ENCODE measurements at regions not wholly inside any gene's neighbourhood (a gene's known extent, or its start where the extent isn't known, plus 50 kb on each side); places are given as distances from the start of the nearest gene placed in this dataset.

DNA sequence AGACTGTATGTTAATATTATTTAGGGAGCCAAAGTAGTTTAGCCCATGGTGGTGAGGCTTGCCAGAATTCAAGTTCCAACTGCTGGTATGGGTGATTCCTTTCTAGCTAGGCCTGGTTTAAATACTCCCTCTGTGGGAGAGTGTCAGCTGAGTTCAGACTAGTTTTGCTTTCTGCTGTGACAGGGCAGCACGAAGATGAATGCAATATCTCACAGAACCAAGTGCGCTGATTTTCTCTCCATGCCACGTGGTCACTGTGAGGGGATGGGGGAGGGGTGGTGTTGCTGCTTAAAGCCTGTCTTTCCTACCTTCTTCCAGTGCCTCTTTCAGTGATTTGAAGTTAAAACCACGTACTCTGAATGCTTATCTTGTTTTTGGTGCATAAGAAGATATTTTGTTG, 445.7 kb upstream of the CXorf51B start:
- POLR2A ChIA-PET (ENCODE audit: unreplicated experiment) = no interaction called here

DNA sequence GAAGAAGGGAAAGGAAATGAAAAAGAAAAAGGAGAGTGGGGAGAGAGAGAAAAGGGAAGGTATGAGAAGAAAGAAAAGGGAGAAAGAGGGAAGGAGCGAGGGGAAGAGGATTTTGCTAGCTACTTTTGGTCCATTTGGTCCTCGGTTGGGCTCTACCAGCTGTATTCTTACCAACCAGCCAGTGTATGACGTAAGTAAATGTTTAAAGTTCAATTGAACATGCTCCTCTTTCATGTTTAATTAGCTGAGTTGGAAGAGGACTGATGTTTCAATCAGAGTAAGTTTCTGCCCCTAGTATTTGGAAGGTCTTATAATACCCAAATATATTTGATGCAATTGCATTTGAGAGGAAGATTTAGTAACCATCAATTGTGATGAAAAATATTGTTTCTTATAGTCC, 424.0 kb upstream of the CXorf51B start:
- no peak for ATAC-seq

More for the DNA sequence above, 445.7 kb upstream of the CXorf51B start:
- no peaks in the 10 kb centered on the region for H3K4me1 ChIP-seq (ENCODE audit: insufficient read depth, low read length)
- TF ChIP-seq EZH2 (IDR thresholded peaks at IDR 0.05; ENCODE audit: low read length, unreplicated experiment) = no peak
- no peak for TF ChIP-seq CTCF (conservative IDR thresholded peaks at IDR 0.05; ENCODE audit: low read depth, low read length)
- TF ChIP-seq EZH2phosphoT487 (IDR thresholded peaks at IDR 0.05; ENCODE audit: borderline replicate concordance, low read length) = no peak
- no peaks in the 10 kb centered on the region for H4K20me1 ChIP-seq (ENCODE audit: low read length)
- no peak overlapping the region for H3K9ac ChIP-seq (ENCODE audit: low read length)
- CTCF ChIA-PET = no interaction called here
- H3K27ac ChIP-seq (ENCODE audit: low read length) = no peak overlapping the region
- intact Hi-C loops (cut with micrococcal nuclease) = no loop called here
- no peaks in the 10 kb centered on the region for H3K9me2 ChIP-seq (replicated peaks; ENCODE audit: low read length)
- H3F3A ChIP-seq (ENCODE audit: low read length, unreplicated experiment) = no peaks in the 10 kb centered on the region
- H3K4me3 ChIP-seq (ENCODE audit: low read length) = no peak overlapping the region
- H3K27me3 ChIP-seq (ENCODE audit: low read length) = no peaks in the 10 kb centered on the region
- H3K9me3 ChIP-seq (ENCODE audit: low read length) = no peaks in the 10 kb centered on the region
- no TSS peak for BruUV-seq (replicated peaks)
- ATAC-seq = no peak
- no peaks in the 10 kb centered on the region for H3K36me3 ChIP-seq (ENCODE audit: low read depth, low read length)
- H3K79me2 ChIP-seq (ENCODE audit: low read length) = no peaks in the 10 kb centered on the region
- no peak overlapping the region for H3K4me2 ChIP-seq (ENCODE audit: low read length)
- DNase-seq = no peak
- no peak overlapping the region for H2AFZ ChIP-seq (ENCODE audit: low read length)

More for the DNA sequence above, 424.0 kb upstream of the CXorf51B start:
- CTCF ChIA-PET = no interaction called here
- intact Hi-C loops (cut with micrococcal nuclease) = no loop called here
- H3K9me3 ChIP-seq (ENCODE audit: low read length) = 0 out of 2 replicates have a peak, but pooled peaks cover 2% of the 10 kb centered on the region
- no peaks in the 10 kb centered on the region for H3K9me2 ChIP-seq (replicated peaks; ENCODE audit: low read length)
- H3K27ac ChIP-seq (ENCODE audit: low read length) = no peak overlapping the region
- H3K79me2 ChIP-seq (ENCODE audit: low read length) = no peaks in the 10 kb centered on the region
- TF ChIP-seq CTCF (conservative IDR thresholded peaks at IDR 0.05; ENCODE audit: low read depth, low read length) = no peak
- TF ChIP-seq EZH2 (IDR thresholded peaks at IDR 0.05; ENCODE audit: low read length, unreplicated experiment) = no peak
- no peak for TF ChIP-seq EZH2phosphoT487 (IDR thresholded peaks at IDR 0.05; ENCODE audit: borderline replicate concordance, low read length)
- POLR2A ChIA-PET (ENCODE audit: unreplicated experiment) = no interaction called here
- H3K4me1 ChIP-seq (ENCODE audit: insufficient read depth, low read length) = no peaks in the 10 kb centered on the region
- no peak overlapping the region for H3K4me2 ChIP-seq (ENCODE audit: low read length)
- BruUV-seq (replicated peaks) = no TSS peak
- no peak for DNase-seq
- no peak overlapping the region for H3K4me3 ChIP-seq (ENCODE audit: low read length)
- no peak overlapping the region for H3K9ac ChIP-seq (ENCODE audit: low read length)
- H3K27me3 ChIP-seq (ENCODE audit: low read length) = no peaks in the 10 kb centered on the region
- H2AFZ ChIP-seq (ENCODE audit: low read length) = no peak overlapping the region
- H3F3A ChIP-seq (ENCODE audit: low read length, unreplicated experiment) = no peaks in the 10 kb centered on the region
- no peaks in the 10 kb centered on the region for H3K36me3 ChIP-seq (ENCODE audit: low read depth, low read length)
- H4K20me1 ChIP-seq (ENCODE audit: low read length) = no peaks in the 10 kb centered on the region

Data from PC-3 (cell line).